Activated naive CD8-positive, alpha-beta T cell treated with anti-CD3 and anti-CD28 coated beads for 36 hours (primary cell): ENCODE measurements at regions not wholly inside any gene's neighbourhood (a gene's known extent, or its start where the extent isn't known, plus 50 kb on each side); places are given as distances from the start of the nearest gene placed in this dataset.

Experiments
- DNase-seq: peaks from one replicate; pipeline ENCODE4 v3.0.0; 2021
- H3K27ac Mint-ChIP-seq: one replicate; pipeline ENCODE4 v1.8.0; 2022; ENCODE audit warnings: mild to moderate bottlenecking, moderate library complexity, mixed read lengths
- H3K27me3 Mint-ChIP-seq: one replicate; pipeline ENCODE4 v1.8.0; 2022; ENCODE audit warnings: mild to moderate bottlenecking, mixed read lengths
- H3K36me3 Mint-ChIP-seq: one replicate; pipeline ENCODE4 v1.8.0; 2021; ENCODE audit warnings: mild to moderate bottlenecking, mixed read lengths
- H3K4me1 Mint-ChIP-seq: one replicate; pipeline ENCODE4 v1.8.0; 2021; ENCODE audit warnings: mixed read lengths
- H3K4me3 Mint-ChIP-seq: one replicate; pipeline ENCODE4 v1.8.0; 2022; ENCODE audit warnings: mild to moderate bottlenecking, moderate library complexity, mixed read lengths
- H3K9me3 Mint-ChIP-seq: one replicate; pipeline ENCODE4 v1.8.0; 2022; ENCODE audit warnings: mixed read lengths

GRCh38 chr10:131560166-131560565 is 248.6 kb upstream of the TCERG1L start:
- Mint-ChIP-seq H3K27ac (no peak overlapping the region), H3K9me3 (peaks cover 9% of the 10 kb centered on the region), H3K27me3 (peaks cover 14% of the 10 kb centered on the region), H3K36me3 (no peaks in the 10 kb centered on the region), H3K4me3 (no peak overlapping the region), H3K4me1 (no peaks in the 10 kb centered on the region)
- no peak for DNase-seq

- no peak overlapping the region for H3K27ac Mint-ChIP-seq
- no peaks in the 10 kb centered on the region for H3K4me1 Mint-ChIP-seq
- H3K36me3 Mint-ChIP-seq = no peaks in the 10 kb centered on the region
- H3K4me3 Mint-ChIP-seq = no peak overlapping the region
- DNase-seq = no peak
- peaks cover 12% of the 10 kb centered on the region for H3K9me3 Mint-ChIP-seq
- H3K27me3 Mint-ChIP-seq = peaks cover 14% of the 10 kb centered on the region
Measured at GRCh38 chr10:131560706-131561355, 249.3 kb upstream of the TCERG1L start.

- H3K27ac Mint-ChIP-seq = no peak overlapping the region
- no peak overlapping the region for H3K4me3 Mint-ChIP-seq
- H3K27me3 Mint-ChIP-seq = peaks cover 18% of the 10 kb centered on the region
- no peaks in the 10 kb centered on the region for H3K4me1 Mint-ChIP-seq
- DNase-seq = no peak
- H3K9me3 Mint-ChIP-seq = peaks cover 14% of the 10 kb centered on the region
- no peaks in the 10 kb centered on the region for H3K36me3 Mint-ChIP-seq
Measured at GRCh38 chr10:131561897-131562296, 250.4 kb upstream of the TCERG1L start.

- Mint-ChIP-seq H3K9me3 (peaks cover 14% of the 10 kb centered on the region), H3K4me3 (no peak overlapping the region), H3K27me3 (peaks cover 20% of the 10 kb centered on the region), H3K36me3 (no peaks in the 10 kb centered on the region), H3K27ac (no peak overlapping the region), H3K4me1 (no peaks in the 10 kb centered on the region)
- DNase-seq = no peak
Measured at GRCh38 chr10:131563411-131563810, 251.9 kb upstream of the TCERG1L start.

GRCh38 chr10:131567279-131568162 is 256.0 kb upstream of the TCERG1L start:
- H3K9me3 Mint-ChIP-seq = peaks cover 14% of the 10 kb centered on the region
- DNase-seq = no peak
- no peaks in the 10 kb centered on the region for H3K36me3 Mint-ChIP-seq

GRCh38 chr10:131568866-131569265 is 257.3 kb upstream of the TCERG1L start:
- peaks cover 7% of the 10 kb centered on the region for H3K27me3 Mint-ChIP-seq
- DNase-seq = no peak
- peaks cover 14% of the 10 kb centered on the region for H3K9me3 Mint-ChIP-seq
- H3K27ac Mint-ChIP-seq = no peak overlapping the region
- no peaks in the 10 kb centered on the region for H3K36me3 Mint-ChIP-seq
- no peaks in the 10 kb centered on the region for H3K4me1 Mint-ChIP-seq
- no peak overlapping the region for H3K4me3 Mint-ChIP-seq

More at GRCh38 chr10:131567279-131568162, 256.0 kb upstream of the TCERG1L start:
- H3K4me3 Mint-ChIP-seq = no peak overlapping the region
- peaks cover 7% of the 10 kb centered on the region for H3K27me3 Mint-ChIP-seq
- H3K27ac Mint-ChIP-seq = no peak overlapping the region
- H3K4me1 Mint-ChIP-seq = no peaks in the 10 kb centered on the region

GRCh38 chr10:131569851-131570715 is 258.6 kb upstream of the TCERG1L start:
- H3K4me1 Mint-ChIP-seq = no peaks in the 10 kb centered on the region
- H3K9me3 Mint-ChIP-seq = peaks cover 5% of the 10 kb centered on the region
- DNase-seq = no peak

GRCh38 chr10:131570716-131571307 is 259.3 kb upstream of the TCERG1L start:
- Mint-ChIP-seq H3K9me3 (peaks cover 3% of the 10 kb centered on the region), H3K36me3 (no peaks in the 10 kb centered on the region), H3K27ac (no peak overlapping the region), H3K27me3 (peaks cover 7% of the 10 kb centered on the region), H3K4me1 (no peaks in the 10 kb centered on the region), H3K4me3 (no peak overlapping the region)
- DNase-seq = no peak

More at GRCh38 chr10:131569851-131570715, 258.6 kb upstream of the TCERG1L start:
- Mint-ChIP-seq H3K4me3 (no peak overlapping the region), H3K27ac (no peak overlapping the region), H3K36me3 (no peaks in the 10 kb centered on the region), H3K27me3 (peaks cover 7% of the 10 kb centered on the region)

- no peak overlapping the region for H3K4me3 Mint-ChIP-seq
- no peaks in the 10 kb centered on the region for H3K36me3 Mint-ChIP-seq
- peaks cover 7% of the 10 kb centered on the region for H3K27me3 Mint-ChIP-seq
- no peaks in the 10 kb centered on the region for H3K4me1 Mint-ChIP-seq
- no peak overlapping the region for H3K27ac Mint-ChIP-seq
- H3K9me3 Mint-ChIP-seq = peaks cover 3% of the 10 kb centered on the region
- no peak for DNase-seq
Measured at GRCh38 chr10:131571346-131571745, 259.8 kb upstream of the TCERG1L start.

- H3K27ac Mint-ChIP-seq = no peak overlapping the region
- no peaks in the 10 kb centered on the region for H3K4me1 Mint-ChIP-seq
- peaks cover 3% of the 10 kb centered on the region for H3K27me3 Mint-ChIP-seq
- H3K4me3 Mint-ChIP-seq = no peak overlapping the region
- peaks cover under 1% of the 10 kb centered on the region for H3K9me3 Mint-ChIP-seq
- no peak for DNase-seq
- no peaks in the 10 kb centered on the region for H3K36me3 Mint-ChIP-seq
Measured at GRCh38 chr10:131571865-131572264, 260.3 kb upstream of the TCERG1L start.

GRCh38 chr10:131573256-131573655 is 261.7 kb upstream of the TCERG1L start:
- Mint-ChIP-seq H3K27me3 (no peaks in the 10 kb centered on the region), H3K27ac (no peak overlapping the region), H3K9me3 (no peaks in the 10 kb centered on the region), H3K4me1 (no peaks in the 10 kb centered on the region), H3K4me3 (no peak overlapping the region), H3K36me3 (no peaks in the 10 kb centered on the region)
- DNase-seq = no peak

GRCh38 chr10:131573707-131574106 is 262.2 kb upstream of the TCERG1L start:
- no peak overlapping the region for H3K27ac Mint-ChIP-seq
- H3K4me1 Mint-ChIP-seq = no peaks in the 10 kb centered on the region
- no peak overlapping the region for H3K4me3 Mint-ChIP-seq
- no peaks in the 10 kb centered on the region for H3K27me3 Mint-ChIP-seq
- DNase-seq = no peak
- H3K36me3 Mint-ChIP-seq = no peaks in the 10 kb centered on the region
- H3K9me3 Mint-ChIP-seq = no peaks in the 10 kb centered on the region

GRCh38 chr10:131574363-131574706 is 262.8 kb upstream of the TCERG1L start:
- DNase-seq = no peak
- H3K4me3 Mint-ChIP-seq = no peak overlapping the region
- H3K4me1 Mint-ChIP-seq = no peaks in the 10 kb centered on the region
- H3K9me3 Mint-ChIP-seq = no peaks in the 10 kb centered on the region
- H3K36me3 Mint-ChIP-seq = no peaks in the 10 kb centered on the region
- H3K27ac Mint-ChIP-seq = no peak overlapping the region
- H3K27me3 Mint-ChIP-seq = no peaks in the 10 kb centered on the region

- Mint-ChIP-seq H3K27ac (no peak overlapping the region), H3K4me3 (no peak overlapping the region), H3K9me3 (no peaks in the 10 kb centered on the region), H3K27me3 (no peaks in the 10 kb centered on the region), H3K36me3 (no peaks in the 10 kb centered on the region), H3K4me1 (no peaks in the 10 kb centered on the region)
- DNase-seq = no peak
Measured at GRCh38 chr10:131574707-131575430, 263.3 kb upstream of the TCERG1L start.
